ENCODE measurements at regions not wholly inside any gene's neighbourhood (a gene's known extent, or its start where the extent isn't known, plus 50 kb on each side); places are given as distances from the start of the nearest gene placed in this dataset.

GRCh38 chr16:56121156-56121500 is 70.2 kb upstream of the GNAO1 start:
- DNase-seq = no peak
- Histone ChIP-seq H3K27me3 (peaks cover 4% of the 10 kb centered on the region), H3K9me3 (no peaks in the 10 kb centered on the region), H3K4me1 (no peaks in the 10 kb centered on the region), H3K27ac (no peak overlapping the region), H3K36me3 (no peaks in the 10 kb centered on the region), H3K4me3 (no peak overlapping the region)
- TF ChIP-seq CTCF (IDR thresholded peaks at IDR 0.05) = no peak
- ATAC-seq = no peak
- intact Hi-C loops (cut with DNase I) = no loop called here

- H3K4me3 ChIP-seq = no peak overlapping the region
- intact Hi-C loops (cut with DNase I) = no loop called here
- DNase-seq (no peak), ATAC-seq (no peak)
- H3K27ac ChIP-seq = no peak overlapping the region
- H3K9me3 ChIP-seq = no peaks in the 10 kb centered on the region
- no peaks in the 10 kb centered on the region for H3K36me3 ChIP-seq
- no peaks in the 10 kb centered on the region for H3K4me1 ChIP-seq
- TF ChIP-seq CTCF (IDR thresholded peaks at IDR 0.05) = no peak
- peaks cover 2% of the 10 kb centered on the region for H3K27me3 ChIP-seq
These were observed 70.7 kb upstream of the GNAO1 start for GRCh38 chr16:56120447-56121155.

- intact Hi-C loops (cut with DNase I) = no loop called here
- H3K27me3 ChIP-seq = no peaks in the 10 kb centered on the region
- H3K9me3 ChIP-seq = no peaks in the 10 kb centered on the region
- H3K4me3 ChIP-seq = no peak overlapping the region
- no peaks in the 10 kb centered on the region for H3K36me3 ChIP-seq
- ATAC-seq = no peak
- no peaks in the 10 kb centered on the region for H3K4me1 ChIP-seq
- no peak for TF ChIP-seq CTCF (IDR thresholded peaks at IDR 0.05)
- H3K27ac ChIP-seq = no peak overlapping the region
- no peak for DNase-seq
These were observed 72.2 kb upstream of the GNAO1 start for GRCh38 chr16:56119133-56119532.

GRCh38 chr16:56116577-56116964 is 74.7 kb upstream of the GNAO1 start:
- Histone ChIP-seq H3K27ac (no peak overlapping the region), H3K27me3 (no peaks in the 10 kb centered on the region)
- intact Hi-C loops (cut with DNase I) = no loop called here

GRCh38 chr16:56115817-56116576 is 75.3 kb upstream of the GNAO1 start:
- Histone ChIP-seq H3K9me3 (no peaks in the 10 kb centered on the region), H3K27ac (no peak overlapping the region), H3K27me3 (no peaks in the 10 kb centered on the region), H3K4me1 (no peaks in the 10 kb centered on the region), H3K36me3 (no peaks in the 10 kb centered on the region), H3K4me3 (no peak overlapping the region)
- no peak for ATAC-seq
- intact Hi-C loops (cut with DNase I) = no loop called here
- DNase-seq = no peak
- no peak for TF ChIP-seq CTCF (IDR thresholded peaks at IDR 0.05)

More at GRCh38 chr16:56116577-56116964, 74.7 kb upstream of the GNAO1 start:
- Histone ChIP-seq H3K9me3 (no peaks in the 10 kb centered on the region), H3K36me3 (no peaks in the 10 kb centered on the region), H3K4me3 (no peak overlapping the region), H3K4me1 (no peaks in the 10 kb centered on the region)
- DNase-seq (no peak), ATAC-seq (no peak)
- TF ChIP-seq CTCF (IDR thresholded peaks at IDR 0.05) = no peak
